A673 (cell line): ENCODE measurements at regions not wholly inside any gene's neighbourhood (a gene's known extent, or its start where the extent isn't known, plus 50 kb on each side); places are given as distances from the start of the nearest gene placed in this dataset.
"Not testable (repeated sequence)": the region's sequence is repeated elsewhere in the genome, so short reads cannot be mapped to it uniquely, and the experiment has no call there.

Experiments
- EZH2 ChIP-seq: fragments of 200-600 bp; sonication (generic); IDR thresholded peaks from 2 replicates; pipeline ENCODE4 v1.6.1; 2017; ENCODE audit warnings: borderline replicate concordance, low read depth, mild to moderate bottlenecking, mixed read lengths, antibody characterized with exemption, low read length; ENCODE audit not compliant: poor library complexity, severe bottlenecking
- TF ChIP-seq, protein P1 (sequence below): fragments of 300-800, 200-600 bp; sonication (generic); conservative IDR thresholded peaks from 2 replicates; pipeline ENCODE4 v1.5.1; 2017; ENCODE audit warnings: low read depth, mild to moderate bottlenecking, antibody characterized with exemption, low read length, moderate library complexity, mixed read lengths

DNA sequence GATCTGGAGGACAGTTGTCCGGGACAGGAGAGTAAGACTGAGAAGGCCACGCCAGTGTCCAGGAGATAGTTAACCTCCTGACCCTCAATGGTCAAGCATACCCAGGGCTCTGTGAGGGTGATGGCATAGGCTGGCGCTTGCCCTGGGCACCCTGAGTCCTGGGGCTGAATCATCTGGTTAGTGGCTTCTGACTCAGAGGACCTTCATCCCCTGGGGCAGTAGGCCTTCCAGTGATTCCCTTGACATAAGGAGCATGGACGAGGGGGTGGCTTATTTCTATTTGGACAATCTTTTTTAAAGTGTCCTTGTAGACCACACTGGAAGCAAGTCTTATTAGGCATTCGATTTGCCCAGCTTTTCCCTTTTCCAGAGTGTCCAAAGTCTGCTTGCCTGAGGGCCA lies 108.4 kb upstream of the SHISA3 start:
- TF ChIP-seq, protein P1, sequence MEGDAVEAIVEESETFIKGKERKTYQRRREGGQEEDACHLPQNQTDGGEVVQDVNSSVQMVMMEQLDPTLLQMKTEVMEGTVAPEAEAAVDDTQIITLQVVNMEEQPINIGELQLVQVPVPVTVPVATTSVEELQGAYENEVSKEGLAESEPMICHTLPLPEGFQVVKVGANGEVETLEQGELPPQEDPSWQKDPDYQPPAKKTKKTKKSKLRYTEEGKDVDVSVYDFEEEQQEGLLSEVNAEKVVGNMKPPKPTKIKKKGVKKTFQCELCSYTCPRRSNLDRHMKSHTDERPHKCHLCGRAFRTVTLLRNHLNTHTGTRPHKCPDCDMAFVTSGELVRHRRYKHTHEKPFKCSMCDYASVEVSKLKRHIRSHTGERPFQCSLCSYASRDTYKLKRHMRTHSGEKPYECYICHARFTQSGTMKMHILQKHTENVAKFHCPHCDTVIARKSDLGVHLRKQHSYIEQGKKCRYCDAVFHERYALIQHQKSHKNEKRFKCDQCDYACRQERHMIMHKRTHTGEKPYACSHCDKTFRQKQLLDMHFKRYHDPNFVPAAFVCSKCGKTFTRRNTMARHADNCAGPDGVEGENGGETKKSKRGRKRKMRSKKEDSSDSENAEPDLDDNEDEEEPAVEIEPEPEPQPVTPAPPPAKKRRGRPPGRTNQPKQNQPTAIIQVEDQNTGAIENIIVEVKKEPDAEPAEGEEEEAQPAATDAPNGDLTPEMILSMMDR: not testable (repeated sequence)
- not testable (repeated sequence) for TF ChIP-seq EZH2
